ENCODE measurements at regions not wholly inside any gene's neighbourhood (a gene's known extent, or its start where the extent isn't known, plus 50 kb on each side); places are given as distances from the start of the nearest gene placed in this dataset.

- TF ChIP-seq CTCF (conservative IDR thresholded peaks at IDR 0.05; ENCODE audit: low read depth in 2 of 2) (no peak), ZNF114 (CRISPR knock-in tag; IDR thresholded peaks at IDR 0.05) (no peak), STAT1 (IDR thresholded peaks at IDR 0.05; ENCODE audit: unreplicated experiment) (no peak), ETS1 (IDR thresholded peaks at IDR 0.05) (no peak), ZNF331 (CRISPR knock-in tag; IDR thresholded peaks at IDR 0.05; ENCODE audit: low read depth) (no peak)
Measured at GRCh38 chr9:117823576-117823975, 119.4 kb downstream of the TLR4 start (continued).

DNA sequence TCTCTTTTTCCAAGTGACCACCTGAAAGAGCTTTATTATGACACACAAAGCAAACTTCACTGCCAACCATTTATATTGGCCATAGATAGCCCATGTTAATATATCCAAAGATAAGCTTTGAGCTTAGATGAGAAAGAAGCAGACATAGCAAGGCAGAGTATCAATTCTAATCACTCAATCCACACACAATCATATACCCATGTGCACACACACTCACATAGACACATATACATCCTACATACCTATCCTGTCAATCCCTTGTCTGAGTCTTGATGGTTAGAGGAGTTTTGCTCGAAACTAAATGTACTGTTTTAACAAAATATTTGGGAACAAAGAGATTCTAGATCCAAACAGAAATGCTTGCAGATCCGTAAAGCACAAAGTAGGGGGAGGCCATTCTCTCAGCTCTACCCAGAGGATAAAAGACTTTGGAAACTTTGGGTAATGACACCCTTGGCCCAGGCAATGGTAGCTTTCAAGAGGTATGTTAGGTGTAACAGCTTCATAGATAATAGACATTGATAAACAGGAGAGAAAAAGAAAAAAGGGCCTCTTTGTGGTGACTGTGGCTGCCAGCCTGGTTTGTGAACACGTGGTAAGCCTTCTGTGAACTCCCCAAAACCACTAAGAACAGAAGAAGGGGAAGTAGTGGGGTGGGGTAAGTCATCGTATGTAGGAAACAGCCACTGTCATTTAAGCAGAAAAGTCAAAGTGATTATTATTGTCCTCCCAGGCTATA lies 121.6 kb downstream of the TLR4 start:
- no peaks in the 10 kb centered on the region for H3K36me3 Mint-ChIP-seq (ENCODE audit: low read depth)
- no peaks in the 10 kb centered on the region for H3K79me2 ChIP-seq (replicated peaks; ENCODE audit: insufficient read depth)
- H3K4me3 Mint-ChIP-seq: no peak overlapping the region
- peaks cover 3% of the 10 kb centered on the region; the same call in 2 of the 3 replicates for H3K4me1 Mint-ChIP-seq
- no peak for TF ChIP-seq ZNF462 (CRISPR knock-in tag; IDR thresholded peaks at IDR 0.05)
- TF ChIP-seq, protein P1, sequence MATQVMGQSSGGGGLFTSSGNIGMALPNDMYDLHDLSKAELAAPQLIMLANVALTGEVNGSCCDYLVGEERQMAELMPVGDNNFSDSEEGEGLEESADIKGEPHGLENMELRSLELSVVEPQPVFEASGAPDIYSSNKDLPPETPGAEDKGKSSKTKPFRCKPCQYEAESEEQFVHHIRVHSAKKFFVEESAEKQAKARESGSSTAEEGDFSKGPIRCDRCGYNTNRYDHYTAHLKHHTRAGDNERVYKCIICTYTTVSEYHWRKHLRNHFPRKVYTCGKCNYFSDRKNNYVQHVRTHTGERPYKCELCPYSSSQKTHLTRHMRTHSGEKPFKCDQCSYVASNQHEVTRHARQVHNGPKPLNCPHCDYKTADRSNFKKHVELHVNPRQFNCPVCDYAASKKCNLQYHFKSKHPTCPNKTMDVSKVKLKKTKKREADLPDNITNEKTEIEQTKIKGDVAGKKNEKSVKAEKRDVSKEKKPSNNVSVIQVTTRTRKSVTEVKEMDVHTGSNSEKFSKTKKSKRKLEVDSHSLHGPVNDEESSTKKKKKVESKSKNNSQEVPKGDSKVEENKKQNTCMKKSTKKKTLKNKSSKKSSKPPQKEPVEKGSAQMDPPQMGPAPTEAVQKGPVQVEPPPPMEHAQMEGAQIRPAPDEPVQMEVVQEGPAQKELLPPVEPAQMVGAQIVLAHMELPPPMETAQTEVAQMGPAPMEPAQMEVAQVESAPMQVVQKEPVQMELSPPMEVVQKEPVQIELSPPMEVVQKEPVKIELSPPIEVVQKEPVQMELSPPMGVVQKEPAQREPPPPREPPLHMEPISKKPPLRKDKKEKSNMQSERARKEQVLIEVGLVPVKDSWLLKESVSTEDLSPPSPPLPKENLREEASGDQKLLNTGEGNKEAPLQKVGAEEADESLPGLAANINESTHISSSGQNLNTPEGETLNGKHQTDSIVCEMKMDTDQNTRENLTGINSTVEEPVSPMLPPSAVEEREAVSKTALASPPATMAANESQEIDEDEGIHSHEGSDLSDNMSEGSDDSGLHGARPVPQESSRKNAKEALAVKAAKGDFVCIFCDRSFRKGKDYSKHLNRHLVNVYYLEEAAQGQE (IDR thresholded peaks at IDR 0.05; ENCODE audit: unreplicated experiment): no peak
- no peak for TF ChIP-seq ZNF331 (CRISPR knock-in tag; IDR thresholded peaks at IDR 0.05; ENCODE audit: low read depth)
- TF ChIP-seq EZH2phosphoT487 (IDR thresholded peaks at IDR 0.05; ENCODE audit: unreplicated experiment): no peak
- peaks cover 57% of the 10 kb centered on the region for H3K9me3 Mint-ChIP-seq
- no peak overlapping the region for H3K27ac ChIP-seq (ENCODE audit: low read depth)
- H3K27ac Mint-ChIP-seq: no peak overlapping the region
- H3K27me3 ChIP-seq (ENCODE audit: insufficient read depth): no peaks in the 10 kb centered on the region
- DNase-seq (ENCODE audit: low spot score) (no peak), ATAC-seq (no peak)
- no peaks in the 10 kb centered on the region for H3K36me3 ChIP-seq (ENCODE audit: insufficient read depth)
- H3K4me2 ChIP-seq: no peak overlapping the region
- H4K20me1 ChIP-seq (replicated peaks; ENCODE audit: insufficient read depth): no peaks in the 10 kb centered on the region
- no peaks in the 10 kb centered on the region for H3K4me1 ChIP-seq (ENCODE audit: insufficient read depth)
- peaks cover 8% of the 10 kb centered on the region for H3K27me3 Mint-ChIP-seq (ENCODE audit: insufficient read depth, low read depth, poor library complexity)
- no peak overlapping the region for H3K4me3 ChIP-seq
- H2AFZ ChIP-seq: no peak overlapping the region
- H3K9me2 ChIP-seq (ENCODE audit: insufficient read depth): no peaks in the 10 kb centered on the region
- no peaks in the 10 kb centered on the region for H3F3A ChIP-seq (replicated peaks; ENCODE audit: low read depth)

All from GM23338 (cell line).